Osteoblast (primary cell): ENCODE measurements at regions not wholly inside any gene's neighbourhood (a gene's known extent, or its start where the extent isn't known, plus 50 kb on each side); places are given as distances from the start of the nearest gene placed in this dataset.

Source experiments
- DNase-seq: peaks from one replicate; pipeline ENCODE4 v3.0.0; 2011; ENCODE audit warnings: low spot score, mixed read lengths; ENCODE audit not compliant: insufficient read length; ENCODE audit errors: missing footprints
- H2AFZ ChIP-seq: 2 replicates; pipeline ENCODE4 v1.6.0; 2011; ENCODE audit warnings: mild to moderate bottlenecking, low read length
- H3K27ac ChIP-seq: 2 replicates; pipeline ENCODE4 v1.5.1; 2011; ENCODE audit warnings: mild to moderate bottlenecking, low read depth, low read length, moderate library complexity
- H3K27me3 ChIP-seq: 2 replicates; pipeline ENCODE4 v1.6.0; 2012; ENCODE audit warnings: mild to moderate bottlenecking, control low read depth, inconsistent platforms, low read length, moderate library complexity; ENCODE audit not compliant: insufficient read depth
- H3K36me3 ChIP-seq: 2 replicates; pipeline ENCODE4 v1.5.1; 2011; ENCODE audit warnings: mild to moderate bottlenecking, low read length, control low read depth, moderate library complexity; ENCODE audit not compliant: insufficient read depth
- H3K4me1 ChIP-seq: 2 replicates; pipeline ENCODE4 v1.5.1; 2011; ENCODE audit warnings: mild to moderate bottlenecking, low read length, control low read depth, moderate library complexity; ENCODE audit not compliant: insufficient read depth
- H3K4me2 ChIP-seq: 2 replicates; pipeline ENCODE4 v1.6.0; 2011; ENCODE audit warnings: mild to moderate bottlenecking, low read length; ENCODE audit not compliant: insufficient read depth
- H3K4me3 ChIP-seq: fragments of 200-600 bp; sonication (generic); 3 replicates; pipeline ENCODE4 v1.5.1; 2012; ENCODE audit warnings: mild to moderate bottlenecking, low read length, inconsistent platforms; ENCODE audit not compliant: insufficient read depth
- H3K79me2 ChIP-seq: 2 replicates; pipeline ENCODE4 v1.6.0; 2012; ENCODE audit warnings: mild to moderate bottlenecking, low read length, control low read depth, inconsistent platforms; ENCODE audit not compliant: insufficient read depth
- H3K9me3 ChIP-seq: 2 replicates; pipeline ENCODE4 v1.5.1; 2011; ENCODE audit warnings: low read depth, low read length, control low read depth
- H4K20me1 ChIP-seq: 2 replicates; pipeline ENCODE4 v1.6.0; 2012; ENCODE audit warnings: mild to moderate bottlenecking, low read length, control low read depth; ENCODE audit not compliant: insufficient read depth
- TF ChIP-seq, protein P1 (sequence below): IDR thresholded peaks from 2 replicates; pipeline ENCODE4 v1.5.1; 2011; ENCODE audit warnings: mild to moderate bottlenecking, low read depth, low read length, moderate library complexity; ENCODE audit errors: extremely low read depth

DNA sequence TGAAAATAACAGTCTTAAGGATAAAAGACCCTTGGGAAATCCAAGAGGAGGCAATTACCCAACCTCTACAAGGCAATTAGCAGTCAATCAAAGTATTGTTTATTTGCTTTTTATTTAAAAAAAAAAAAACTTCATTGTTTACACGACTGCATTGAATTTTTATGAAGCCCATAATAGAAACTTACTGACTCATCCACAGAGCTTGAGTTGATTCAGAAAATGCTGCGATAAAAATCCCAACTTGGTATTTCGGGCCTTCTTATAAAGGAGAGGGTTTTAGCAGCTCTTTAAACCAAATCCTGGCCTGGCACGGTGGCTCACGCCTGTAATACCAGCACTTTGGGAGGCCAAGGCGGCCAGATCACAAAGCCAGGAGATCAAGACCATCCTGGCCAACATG lies 69.2 kb upstream of the PALS2 start:
- Histone ChIP-seq H3K27me3 (no peaks in the 10 kb centered on the region), H3K27ac (no peak overlapping the region), H2AFZ (peak overlapping the region; percentile 51), H3K79me2 (no peaks in the 10 kb centered on the region), H3K4me1 (peaks cover 4% of the 10 kb centered on the region), H3K36me3 (no peaks in the 10 kb centered on the region), H4K20me1 (no peaks in the 10 kb centered on the region), H3K4me3 (no peak overlapping the region), H3K4me2 (peak overlapping the region; percentile 24), H3K9me3 (no peaks in the 10 kb centered on the region)
- DNase-seq, result peak; percentile 87
- TF ChIP-seq, protein P1, sequence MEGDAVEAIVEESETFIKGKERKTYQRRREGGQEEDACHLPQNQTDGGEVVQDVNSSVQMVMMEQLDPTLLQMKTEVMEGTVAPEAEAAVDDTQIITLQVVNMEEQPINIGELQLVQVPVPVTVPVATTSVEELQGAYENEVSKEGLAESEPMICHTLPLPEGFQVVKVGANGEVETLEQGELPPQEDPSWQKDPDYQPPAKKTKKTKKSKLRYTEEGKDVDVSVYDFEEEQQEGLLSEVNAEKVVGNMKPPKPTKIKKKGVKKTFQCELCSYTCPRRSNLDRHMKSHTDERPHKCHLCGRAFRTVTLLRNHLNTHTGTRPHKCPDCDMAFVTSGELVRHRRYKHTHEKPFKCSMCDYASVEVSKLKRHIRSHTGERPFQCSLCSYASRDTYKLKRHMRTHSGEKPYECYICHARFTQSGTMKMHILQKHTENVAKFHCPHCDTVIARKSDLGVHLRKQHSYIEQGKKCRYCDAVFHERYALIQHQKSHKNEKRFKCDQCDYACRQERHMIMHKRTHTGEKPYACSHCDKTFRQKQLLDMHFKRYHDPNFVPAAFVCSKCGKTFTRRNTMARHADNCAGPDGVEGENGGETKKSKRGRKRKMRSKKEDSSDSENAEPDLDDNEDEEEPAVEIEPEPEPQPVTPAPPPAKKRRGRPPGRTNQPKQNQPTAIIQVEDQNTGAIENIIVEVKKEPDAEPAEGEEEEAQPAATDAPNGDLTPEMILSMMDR, result no peak

DNA sequence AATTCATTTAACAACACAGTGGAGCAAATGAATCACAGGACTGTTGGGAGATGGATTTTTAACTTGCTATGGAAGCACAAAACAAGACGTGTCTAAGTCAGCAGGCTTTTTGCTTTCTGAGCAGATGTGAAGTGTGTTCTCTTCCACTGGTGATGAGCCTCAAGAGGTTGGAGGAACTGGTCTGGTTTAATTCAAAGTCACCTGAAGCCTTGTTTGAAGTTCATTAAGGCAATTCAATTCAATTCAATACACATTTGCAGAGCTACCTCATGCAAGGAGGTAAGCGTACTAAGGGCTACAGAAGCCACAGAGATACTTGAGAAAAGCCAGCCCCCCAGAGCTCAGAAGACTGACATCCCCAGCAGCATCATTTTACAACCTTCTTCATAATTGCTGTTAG lies 68.4 kb upstream of the PALS2 start:
- Histone ChIP-seq H3K4me1 (peaks cover 4% of the 10 kb centered on the region), H2AFZ (no peak overlapping the region), H3K36me3 (no peaks in the 10 kb centered on the region), H3K4me3 (no peak overlapping the region), H3K27me3 (no peaks in the 10 kb centered on the region), H3K9me3 (no peaks in the 10 kb centered on the region), H4K20me1 (no peaks in the 10 kb centered on the region), H3K4me2 (no peak overlapping the region), H3K27ac (no peak overlapping the region), H3K79me2 (no peaks in the 10 kb centered on the region)
- no peak for DNase-seq
- TF ChIP-seq, protein P1, result no peak

DNA sequence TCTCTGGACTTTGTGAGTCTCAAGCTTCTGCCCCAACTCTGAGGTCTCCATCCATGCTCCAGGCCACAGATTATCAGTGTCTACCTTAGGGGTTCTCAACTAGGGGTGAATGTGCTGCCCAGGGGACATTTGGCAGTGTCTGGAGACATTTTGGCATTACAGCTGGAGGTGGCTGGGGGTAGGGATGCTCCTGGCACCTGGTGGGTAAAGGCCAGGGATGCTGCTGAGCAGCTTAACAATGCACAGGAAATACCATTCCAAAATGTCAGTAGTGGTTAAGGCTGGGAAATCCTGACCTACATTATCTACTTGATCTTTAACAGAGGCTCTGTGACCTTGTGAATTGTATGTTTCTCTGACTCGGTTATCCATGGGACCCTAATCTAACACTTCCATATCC lies 67.3 kb upstream of the PALS2 start:
- no peak overlapping the region for H3K4me3 ChIP-seq
- no peak overlapping the region for H2AFZ ChIP-seq
- TF ChIP-seq, protein P1, result no peak
- no peaks in the 10 kb centered on the region for H3K27me3 ChIP-seq
- no peaks in the 10 kb centered on the region for H3K79me2 ChIP-seq
- no peak overlapping the region for H3K4me2 ChIP-seq
- H3K4me1 ChIP-seq, result peaks cover 4% of the 10 kb centered on the region
- H4K20me1 ChIP-seq, result no peaks in the 10 kb centered on the region
- no peak overlapping the region for H3K27ac ChIP-seq
- no peak for DNase-seq
- H3K9me3 ChIP-seq, result no peaks in the 10 kb centered on the region
- no peaks in the 10 kb centered on the region for H3K36me3 ChIP-seq

DNA sequence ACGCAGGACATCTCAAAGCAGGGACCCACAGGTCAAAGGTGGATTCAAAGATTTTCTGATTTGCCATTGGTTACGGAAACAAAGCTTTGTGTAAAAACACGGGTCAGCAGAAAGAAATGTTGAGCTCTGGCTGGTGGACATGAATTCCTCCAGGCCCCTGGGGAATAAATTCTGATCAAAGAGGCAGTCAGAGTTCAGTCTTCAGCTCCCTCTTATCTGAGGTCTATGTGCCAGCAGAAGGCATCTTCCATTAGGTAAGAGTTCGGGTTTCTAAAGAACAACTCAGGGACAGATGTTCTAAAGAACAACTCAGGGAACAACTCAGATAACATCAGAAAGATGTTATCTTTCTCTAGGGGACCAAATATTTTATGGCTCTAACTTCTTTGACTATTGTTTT lies 64.9 kb upstream of the PALS2 start:
- TF ChIP-seq, protein P1, result no peak
- H3K9me3 ChIP-seq, result no peaks in the 10 kb centered on the region

More for the DNA sequence above, 64.9 kb upstream of the PALS2 start:
- Histone ChIP-seq H3K4me2 (no peak overlapping the region), H3K79me2 (no peaks in the 10 kb centered on the region), H3K4me3 (no peak overlapping the region), H3K4me1 (peaks cover 4% of the 10 kb centered on the region), H3K27ac (no peak overlapping the region), H2AFZ (no peak overlapping the region), H3K36me3 (no peaks in the 10 kb centered on the region), H4K20me1 (no peaks in the 10 kb centered on the region), H3K27me3 (no peaks in the 10 kb centered on the region)
- no peak for DNase-seq
